Retina (tissue), 1 donor: ENCODE measurements at regions not wholly inside any gene's neighbourhood (a gene's known extent, or its start where the extent isn't known, plus 50 kb on each side); places are given as distances from the start of the nearest gene placed in this dataset.

Experiments used
- DNase-seq: peaks from one replicate; pipeline ENCODE4 v3.0.0-alpha.2; 2016

DNA sequence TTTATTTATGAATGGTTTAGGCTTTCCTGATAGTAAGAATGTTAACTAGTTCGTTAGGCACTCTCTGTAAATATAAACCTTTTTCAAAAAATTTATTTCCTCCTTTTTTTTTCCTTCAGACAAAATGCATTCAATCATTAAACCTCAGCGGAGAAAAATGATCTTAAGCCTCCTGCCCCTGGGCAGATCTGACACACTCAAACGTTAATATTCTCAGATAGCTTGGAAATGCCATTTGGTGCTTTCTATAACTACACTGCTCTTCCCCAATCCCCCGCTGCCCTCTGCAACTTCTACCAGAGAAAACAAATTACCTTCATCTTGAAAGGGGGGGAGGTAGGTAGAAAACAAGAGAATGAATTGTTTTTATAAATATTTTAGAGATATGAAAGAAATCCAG is 521.2 kb downstream of the MED13L start:
- peak; percentile 39 for DNase-seq

DNA sequence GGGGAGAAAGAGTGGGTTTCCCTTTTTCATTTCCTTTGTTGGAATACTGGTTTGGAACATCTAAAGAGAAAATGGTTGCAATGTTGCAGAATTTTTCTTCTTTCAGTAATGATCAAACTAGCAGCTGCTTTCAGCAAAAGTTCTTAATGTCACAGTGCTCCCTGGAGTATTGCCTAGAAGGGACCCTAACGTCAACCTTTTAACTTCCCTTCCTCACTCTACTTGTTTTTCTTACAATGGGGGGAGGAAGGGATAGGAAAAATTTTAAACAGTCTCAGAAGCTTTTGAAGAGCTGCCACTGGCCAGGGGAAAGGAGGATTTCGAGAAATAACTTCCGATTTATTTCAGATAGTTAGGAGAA is 521.8 kb downstream of the MED13L start:
- no peak for DNase-seq

DNA sequence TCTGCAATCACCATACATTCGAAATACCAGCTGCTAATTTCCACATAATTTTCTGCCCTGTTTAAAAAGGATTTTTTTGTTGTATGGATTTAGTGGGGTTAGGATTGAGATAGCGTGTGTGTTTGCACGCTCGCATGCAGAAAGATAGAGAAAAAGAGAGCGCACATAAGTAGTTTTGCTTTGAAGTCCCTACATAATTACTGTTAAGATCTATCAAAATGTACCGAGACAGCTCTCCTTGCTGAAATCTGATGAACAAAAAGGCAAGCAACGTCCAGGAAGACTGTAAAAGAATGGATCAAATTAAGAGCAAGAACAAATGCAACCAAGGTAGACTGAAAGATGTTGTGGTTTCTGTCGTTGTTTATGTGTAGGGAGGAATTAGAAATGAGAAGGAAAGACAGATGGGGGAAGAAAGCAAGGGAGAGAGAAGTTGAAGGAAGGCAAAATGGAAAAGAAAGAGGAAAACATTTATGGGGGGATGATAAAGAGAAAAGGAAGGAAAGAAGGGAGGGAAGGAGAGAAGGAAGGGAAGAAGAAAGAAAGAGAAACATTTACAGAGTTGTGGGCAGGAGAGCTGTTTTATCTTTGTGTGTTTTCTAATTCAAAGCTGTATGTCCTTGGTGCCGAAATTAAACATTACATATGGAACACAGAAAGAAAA is 522.3 kb downstream of the MED13L start:
- no peak for DNase-seq

DNA sequence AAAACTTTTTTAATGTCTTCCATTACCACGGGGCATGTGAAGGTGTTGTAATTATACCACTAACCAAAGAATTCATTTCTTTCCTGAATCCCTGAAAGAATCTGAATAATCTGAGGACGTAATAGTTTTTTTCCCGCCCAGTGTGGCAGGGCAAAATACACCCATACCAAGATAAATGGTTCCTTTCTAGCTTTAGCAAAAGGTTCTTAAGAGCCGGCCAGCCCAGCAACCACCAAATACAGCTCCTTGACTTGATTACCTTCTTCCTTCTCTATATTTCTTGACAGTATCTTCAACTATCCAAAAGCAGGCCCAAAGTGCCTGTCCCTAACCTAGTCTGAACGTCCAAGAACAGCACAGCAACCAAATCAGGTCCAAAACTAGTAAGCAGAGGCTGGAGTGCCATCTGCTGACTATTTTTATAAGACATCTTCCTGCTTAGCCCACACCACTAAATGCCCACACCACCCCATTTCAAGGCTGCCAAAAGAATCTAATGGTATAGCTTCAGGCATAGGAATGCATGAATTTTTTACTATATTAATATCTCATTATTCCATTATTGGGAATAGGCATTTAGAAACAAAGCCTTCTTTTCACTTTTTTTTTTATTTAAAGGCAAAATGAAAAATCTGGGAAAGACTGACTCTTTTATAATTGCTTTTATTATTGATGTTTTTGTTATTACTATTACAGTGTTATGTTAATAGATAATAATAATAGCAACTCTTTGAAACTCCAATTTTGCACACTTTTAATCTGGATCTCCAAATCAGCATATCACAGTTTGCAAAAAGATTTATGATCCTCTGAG is 524.4 kb downstream of the MED13L start:
- peak; percentile 88 for DNase-seq

DNA sequence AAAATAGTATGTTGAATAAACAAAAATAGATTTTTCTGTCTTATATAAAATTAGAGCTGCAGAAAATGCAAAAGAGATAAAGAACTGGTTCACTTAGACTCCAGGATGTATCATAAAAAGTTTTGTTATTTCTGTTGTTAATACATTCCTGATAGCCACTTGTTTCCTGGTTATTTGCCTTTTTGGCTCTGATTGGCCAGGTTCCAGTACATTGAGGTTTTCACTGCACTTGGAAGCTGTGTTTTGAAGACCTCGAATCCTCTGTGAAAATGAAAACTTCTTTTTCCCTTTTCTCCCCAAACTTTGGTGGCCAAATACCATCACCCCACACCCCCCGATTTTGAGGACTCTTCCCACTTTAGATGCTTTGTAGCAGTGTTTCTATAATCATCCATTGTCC is 525.3 kb downstream of the MED13L start:
- DNase-seq: no peak

DNA sequence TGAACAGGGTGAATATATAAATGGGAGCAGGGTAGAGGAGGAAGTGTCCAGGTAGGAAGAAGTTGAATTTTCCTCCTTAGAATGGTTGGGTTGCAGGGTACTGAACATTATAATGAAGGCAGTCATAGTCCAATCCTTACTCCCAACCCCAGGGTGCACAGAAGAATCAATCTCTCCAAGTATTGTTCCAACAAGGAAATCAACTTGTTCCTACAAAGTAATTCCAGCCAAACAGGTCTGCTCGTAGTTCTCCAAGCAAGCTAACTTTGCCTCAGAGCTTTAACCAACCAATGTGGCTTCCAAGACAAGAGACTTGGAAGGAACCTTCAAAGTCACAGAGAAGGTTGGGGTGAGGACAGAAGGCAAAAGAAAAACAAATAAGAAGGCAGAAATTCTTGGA is 527.2 kb downstream of the MED13L start:
- DNase-seq: no peak

DNA sequence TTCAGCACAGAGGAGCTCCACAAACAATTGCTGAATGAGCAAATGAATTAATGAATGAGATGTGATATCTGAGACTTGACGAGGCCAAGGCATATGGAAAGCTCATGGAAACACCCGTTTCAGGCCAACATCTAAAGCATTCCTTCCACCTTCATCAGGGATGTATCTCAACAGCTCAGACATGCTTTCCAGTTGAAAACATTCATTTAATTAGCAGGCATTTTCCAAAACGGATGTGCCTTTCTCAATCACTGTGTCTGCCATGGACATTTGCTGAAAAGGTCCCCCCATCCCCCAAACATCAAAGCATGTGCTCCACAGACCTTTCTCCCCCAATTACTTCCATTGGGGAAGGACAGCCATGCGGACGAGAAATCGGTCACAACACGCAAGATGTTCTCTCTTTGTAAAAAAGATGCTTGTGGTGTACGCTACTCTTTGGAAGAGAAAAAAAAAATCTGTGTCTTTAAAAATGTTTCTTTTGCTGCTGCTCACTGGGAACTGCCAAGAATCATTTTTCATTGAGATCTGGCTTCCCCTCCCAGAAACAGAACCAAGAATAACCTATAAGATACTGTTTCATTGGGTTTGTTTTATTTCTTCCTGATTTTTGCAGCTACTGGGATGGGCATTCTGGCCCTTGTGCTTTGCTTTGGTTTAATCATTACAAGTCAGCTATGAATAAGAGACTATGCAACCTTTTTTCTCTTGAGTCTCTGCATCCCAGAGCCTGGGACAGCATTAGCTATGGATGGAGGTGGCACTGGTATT is 528.2 kb downstream of the MED13L start:
- no peak for DNase-seq

DNA sequence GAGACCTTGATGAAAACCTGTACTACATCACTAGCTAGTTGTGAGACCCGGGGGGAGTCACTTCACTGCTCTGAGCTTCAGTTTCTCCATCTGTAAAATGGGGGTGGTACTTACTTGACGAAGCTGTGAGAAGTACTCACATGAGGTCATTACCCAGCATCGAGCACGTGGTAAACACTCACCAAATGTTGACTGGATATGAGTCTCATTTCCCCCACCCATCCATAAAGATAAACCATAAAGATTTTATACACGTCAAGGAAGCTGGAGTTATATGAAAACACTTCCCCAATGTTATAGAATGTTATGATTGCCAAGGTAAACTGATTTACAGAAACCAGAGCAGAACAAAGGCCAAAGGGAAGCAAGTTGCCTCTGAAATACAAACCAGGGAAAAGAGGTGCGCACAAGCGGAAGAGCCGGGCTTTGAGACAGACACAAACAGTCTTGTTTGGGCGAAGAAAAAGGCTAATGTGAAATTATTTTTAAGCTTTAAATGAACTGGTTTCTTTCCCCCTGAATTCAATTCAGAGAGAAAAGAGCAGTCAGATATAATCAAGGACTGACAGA is 536.8 kb downstream of the MED13L start:
- no peak for DNase-seq

DNA sequence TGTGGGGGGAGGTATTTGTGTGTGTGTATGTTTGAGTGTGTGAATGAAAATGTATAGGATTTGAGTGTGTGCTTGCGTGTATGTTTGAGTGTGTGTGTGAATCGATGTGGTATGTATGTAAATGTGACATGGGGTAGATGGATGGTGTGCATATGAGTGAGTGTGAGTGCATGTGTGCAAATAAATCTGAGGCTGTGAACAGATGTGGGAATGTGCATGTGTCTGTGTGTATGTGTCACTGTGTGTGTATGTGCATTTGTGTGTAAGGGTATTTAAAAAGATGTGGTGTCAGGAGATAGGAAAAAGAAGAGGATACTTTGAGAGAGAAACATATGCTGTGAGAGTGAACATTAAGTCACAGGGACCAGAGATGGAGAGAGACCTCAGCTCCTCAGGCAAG is 539.6 kb downstream of the MED13L start:
- DNase-seq: no peak

DNA sequence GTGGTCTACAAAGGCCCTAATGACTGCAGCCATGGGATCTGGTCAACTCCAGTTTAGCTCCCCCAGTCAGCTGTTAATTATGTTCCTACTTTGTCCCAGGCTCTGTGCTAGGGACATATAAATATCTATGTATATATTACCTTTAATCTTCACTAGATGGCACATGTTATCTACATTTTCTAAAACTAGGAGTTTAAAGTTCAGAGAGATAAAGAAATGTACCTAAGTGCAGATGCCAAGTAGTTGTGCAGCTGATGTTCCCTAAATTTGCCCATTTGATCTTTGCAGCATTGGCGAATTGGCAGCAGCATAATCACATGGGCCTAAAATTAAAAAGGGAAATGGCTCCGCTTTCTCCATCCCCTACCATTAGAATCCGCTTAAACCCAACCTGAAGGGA is 541.1 kb downstream of the MED13L start:
- no peak for DNase-seq

DNA sequence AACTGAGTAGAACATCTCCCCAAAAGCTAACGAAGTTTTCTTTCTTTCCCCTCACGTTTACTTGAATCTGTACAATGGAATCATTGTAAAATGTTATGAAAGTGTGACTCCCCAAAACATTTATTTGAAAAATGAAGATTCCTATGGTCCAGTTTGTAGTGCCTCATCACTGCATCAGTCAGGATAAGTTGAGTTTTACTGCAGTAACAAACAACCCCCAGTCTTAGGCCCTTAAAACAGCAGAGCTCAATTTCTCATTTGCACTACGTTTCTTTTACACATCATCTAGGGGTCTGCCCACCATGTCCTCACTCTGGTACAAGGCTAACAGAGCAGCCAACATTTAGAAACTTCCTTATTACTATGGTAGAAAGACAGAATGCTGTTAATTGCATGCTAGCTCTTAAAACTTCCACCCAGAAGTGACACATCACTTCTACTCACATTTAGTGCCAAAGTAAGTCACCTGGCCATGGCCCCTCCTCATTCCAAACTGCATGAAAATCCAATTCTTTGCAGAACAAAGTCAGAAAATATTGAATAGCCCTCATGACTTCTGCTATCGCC is 546.4 kb downstream of the MED13L start:
- DNase-seq: no peak

DNA sequence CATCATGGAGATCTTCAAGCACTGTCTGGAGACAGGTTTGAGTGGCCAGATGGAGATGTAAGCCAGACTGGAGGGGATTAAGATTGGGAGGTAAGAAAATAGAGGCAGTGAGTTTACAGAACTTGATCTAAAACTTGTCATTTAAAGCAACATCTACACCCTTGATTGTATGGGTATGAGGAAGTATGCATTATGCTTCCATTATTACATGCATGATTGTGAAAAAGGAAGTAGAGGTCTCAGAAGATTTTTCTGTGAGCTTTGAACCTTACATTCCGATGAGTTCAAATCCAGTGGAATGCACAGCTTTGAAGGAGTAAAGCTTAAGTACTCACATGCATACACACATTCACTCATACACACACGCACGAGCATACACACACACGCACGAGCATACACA is 550.8 kb downstream of the MED13L start:
- no peak for DNase-seq

DNA sequence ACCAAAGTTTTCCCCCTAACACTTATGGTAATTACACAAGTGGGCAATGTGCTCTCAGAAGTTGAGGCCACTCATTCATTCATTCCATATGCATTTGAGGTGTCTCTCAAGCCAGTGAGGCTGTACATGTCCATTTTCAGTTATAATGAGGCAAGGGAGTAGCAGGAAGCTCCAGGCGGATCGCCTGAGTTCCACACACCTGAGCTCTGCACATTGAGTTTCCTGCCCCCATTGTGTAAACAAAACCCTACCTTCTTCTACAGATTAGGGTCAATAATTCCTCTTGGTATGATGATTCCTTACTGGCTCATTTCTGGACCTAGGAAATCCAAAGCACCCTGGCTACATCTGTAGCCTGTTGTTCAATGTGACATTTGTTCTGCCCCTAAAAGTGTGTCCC is 555.3 kb downstream of the MED13L start:
- DNase-seq: no peak

DNA sequence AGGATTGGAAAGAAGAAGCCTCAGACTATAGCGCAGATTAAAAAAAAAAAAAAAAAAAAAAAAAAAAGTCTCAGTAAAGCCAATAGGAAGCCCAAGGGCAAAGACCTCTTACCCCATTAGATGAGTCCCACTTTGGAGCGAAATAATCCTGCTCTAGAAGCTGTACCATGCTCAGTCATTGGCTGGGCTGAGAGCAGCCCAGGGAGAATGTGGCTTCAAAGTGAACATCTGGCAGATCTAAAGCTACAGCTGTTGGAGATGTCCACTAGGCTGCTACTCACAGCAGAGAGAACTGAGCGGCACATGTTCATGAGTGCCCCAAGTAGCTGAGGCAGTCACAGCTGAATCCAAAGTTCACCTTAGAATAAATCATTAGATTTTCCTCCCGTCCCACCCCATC is 560.9 kb downstream of the MED13L start:
- no peak for DNase-seq

DNA sequence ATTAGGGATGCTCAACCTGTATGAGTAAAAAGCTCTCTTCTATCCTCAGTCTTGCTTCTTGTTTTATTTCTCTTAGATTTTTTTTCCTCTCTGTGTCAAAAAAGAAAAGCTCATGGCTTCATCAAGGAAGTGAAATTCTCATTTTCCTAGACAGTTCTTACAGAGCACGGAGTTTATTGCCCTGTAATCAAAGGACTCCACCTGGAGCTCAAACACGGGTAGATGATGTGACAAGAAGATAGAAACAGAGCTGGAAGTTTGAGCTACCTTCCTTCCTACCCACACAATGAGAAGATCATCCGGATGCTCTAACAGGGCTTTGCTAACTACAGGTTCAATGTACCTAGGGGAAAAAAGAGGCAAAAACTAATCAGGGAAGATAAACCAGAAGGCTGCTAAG is 564.8 kb downstream of the MED13L start:
- no peak for DNase-seq

DNA sequence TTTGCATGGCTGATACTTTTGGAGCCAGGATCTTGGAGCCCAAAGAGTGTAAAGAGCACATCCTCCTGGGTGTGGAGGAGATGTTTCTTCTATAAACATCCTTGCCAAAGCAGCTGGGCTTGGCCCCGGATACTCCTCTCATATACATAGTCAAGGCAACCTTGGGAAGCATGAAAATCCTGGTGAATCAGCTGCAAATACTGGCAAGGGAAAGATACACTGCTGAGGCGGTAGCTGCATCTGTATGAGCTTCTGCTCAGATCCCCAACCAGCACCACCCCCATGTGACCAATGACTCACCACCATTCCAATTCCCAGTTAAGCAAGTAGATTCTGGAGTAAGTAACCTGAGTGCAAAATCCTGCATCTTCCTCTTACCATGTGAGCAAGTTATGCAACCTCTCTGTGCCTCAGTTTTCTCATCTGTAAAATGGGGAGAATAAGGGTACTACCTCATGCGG is 567.4 kb downstream of the MED13L start:
- DNase-seq: no peak

DNA sequence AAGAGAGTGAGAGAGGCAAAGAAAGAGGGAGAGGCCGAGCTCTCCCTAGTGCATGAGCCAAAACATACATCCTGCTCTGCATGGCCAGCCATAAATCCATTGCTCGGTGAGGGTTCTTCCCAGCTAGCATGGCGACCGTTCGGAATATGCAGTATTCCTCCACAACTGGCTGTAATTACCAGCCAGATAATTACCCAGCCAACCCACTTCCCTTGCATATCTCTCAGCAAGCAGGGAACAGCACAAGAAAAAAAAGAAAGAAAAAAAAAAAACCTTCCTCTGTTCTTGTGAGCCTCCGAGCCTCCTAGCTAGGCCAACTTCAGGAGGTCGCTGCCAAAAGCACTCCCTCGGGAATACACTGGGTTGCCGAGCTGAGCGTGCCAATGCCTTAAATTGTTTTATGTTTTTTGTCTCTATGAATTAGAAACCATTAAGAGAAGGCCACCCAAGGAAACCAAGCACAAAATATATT is 567.9 kb downstream of the MED13L start:
- DNase-seq: no peak

DNA sequence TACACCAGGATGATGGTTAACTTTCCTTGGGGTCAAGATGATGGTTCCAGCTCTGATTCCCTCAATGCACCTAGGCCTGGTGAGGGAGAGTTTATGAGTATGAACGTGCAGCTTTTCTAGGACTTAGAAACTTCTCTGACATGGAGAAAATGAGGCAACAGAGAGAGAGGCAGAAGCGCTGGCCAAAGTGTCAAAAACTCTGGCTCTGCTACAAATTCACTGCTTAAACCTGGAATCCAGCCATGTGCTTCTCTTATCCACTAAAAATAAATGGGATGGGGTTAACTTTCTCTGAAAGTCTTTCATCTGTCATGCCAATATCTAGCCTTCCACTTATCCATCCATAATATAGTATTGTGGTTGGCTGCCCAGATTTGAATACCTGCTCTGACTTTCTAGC is 568.7 kb downstream of the MED13L start:
- DNase-seq: no peak

DNA sequence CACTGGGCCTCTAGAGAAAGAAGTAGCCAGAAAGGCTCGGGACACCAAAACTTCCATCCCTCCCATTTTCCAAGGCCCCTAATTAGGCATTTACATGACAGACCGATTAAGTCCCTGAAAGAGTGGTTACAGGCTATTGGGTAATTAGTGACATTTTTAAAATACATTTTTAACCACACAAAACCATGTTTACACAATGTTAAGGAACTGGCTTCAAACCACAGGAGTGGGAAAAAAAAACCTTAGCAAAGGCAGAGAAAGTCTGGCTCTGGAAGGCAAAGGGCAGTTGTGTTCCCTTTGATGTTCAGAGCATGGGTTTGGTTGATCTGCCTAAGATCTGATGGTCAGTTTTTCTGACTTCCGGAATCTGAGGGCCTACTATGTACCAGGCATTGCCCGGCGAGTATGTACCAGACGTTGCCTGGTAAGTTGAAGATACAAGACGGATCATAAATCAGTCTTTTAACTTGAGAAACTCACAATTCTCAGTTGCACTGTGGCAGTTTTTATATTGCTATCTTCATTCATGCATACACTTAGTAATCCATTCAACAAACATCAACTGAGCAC is 576.5 kb downstream of the MED13L start:
- no peak for DNase-seq

DNA sequence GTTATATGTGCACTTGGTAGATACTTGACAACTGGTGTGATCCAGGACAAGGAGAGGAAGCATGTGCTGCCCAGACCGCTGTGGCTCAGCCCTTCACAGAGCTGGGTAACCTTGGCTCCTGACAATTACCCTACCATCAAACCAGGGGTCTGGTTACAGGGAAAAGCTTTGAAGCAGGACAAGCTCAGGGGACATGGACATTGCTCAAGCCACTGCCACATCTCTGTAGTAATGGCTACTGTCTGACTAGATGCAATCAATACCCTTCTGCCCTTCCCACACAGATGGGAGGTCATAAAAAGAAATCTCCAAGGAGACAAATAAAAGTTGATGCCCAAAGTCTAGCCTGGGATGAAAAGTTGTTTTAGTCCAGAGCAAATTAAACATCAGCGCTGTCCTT is 577.4 kb downstream of the MED13L start:
- no peak for DNase-seq

DNA sequence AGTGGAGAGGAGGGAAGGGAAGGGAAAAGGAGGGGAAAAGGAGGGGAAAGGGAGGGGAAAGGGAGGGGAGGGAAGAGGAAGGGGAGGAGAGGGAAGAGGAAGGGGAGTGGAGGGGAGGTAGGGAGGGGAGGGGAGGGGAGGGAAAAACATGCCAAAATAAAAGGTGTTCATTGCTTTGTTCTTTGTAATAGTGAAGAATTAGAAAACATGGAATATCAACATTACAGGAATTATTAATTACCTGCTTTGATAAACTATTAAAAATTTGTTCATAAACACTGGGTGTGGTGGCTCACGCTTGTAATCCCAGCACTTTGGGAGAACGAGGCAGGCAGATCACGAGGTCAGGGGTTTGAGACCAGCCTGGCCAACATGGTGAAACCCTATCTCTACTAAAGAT is 579.2 kb downstream of the MED13L start:
- DNase-seq: no peak

DNA sequence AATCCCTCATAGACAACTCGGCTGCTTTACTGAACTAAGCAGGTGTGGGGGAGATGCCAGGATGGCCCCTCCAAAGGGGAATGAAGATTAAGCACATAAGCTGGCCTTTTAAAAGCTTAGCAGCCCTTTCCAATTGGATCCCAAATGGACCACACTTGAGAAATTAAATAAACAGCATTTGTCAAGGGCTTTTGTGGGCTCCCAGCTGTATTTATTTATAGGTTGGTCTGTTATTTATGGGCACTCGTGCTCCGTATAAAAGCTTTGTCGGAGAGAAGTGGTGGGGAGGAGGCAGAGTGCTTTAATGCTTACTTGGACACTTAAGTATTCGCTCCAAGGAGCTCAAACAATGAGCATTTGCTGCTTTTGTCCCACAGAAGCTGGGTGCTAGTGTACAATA is 580.2 kb downstream of the MED13L start:
- peak; percentile 40 for DNase-seq

DNA sequence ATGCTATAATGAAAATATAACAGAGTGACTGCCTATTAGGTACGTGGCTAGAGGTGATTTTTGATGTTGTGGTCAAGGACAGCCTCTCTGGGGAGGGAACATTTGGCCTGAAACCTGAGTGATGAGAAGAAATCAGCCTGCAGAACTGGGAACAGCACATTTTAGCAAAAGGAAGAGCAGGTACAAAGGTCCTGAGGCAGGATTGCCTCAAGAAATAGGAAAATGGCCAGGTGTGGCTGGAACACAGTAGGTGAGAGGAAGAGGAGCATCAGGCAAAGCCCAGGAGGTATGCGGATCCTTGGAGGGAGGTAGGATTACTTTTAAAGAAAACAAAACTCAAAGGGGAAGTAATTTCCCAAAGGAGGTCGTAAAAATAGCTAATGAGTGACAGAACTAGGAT is 582.9 kb downstream of the MED13L start:
- DNase-seq: no peak
